ENCODE measurements at regions not wholly inside any gene's neighbourhood (a gene's known extent, or its start where the extent isn't known, plus 50 kb on each side); places are given as distances from the start of the nearest gene placed in this dataset.
"Not testable (repeated sequence)": the region's sequence is repeated elsewhere in the genome, so short reads cannot be mapped to it uniquely, and the experiment has no call there.

GRCh38 chr5:51702046-51702445, 318.8 kb downstream of the ISL1 start:
- not testable (repeated sequence) for TF ChIP-seq CTCF (IDR thresholded peaks at IDR 0.05; ENCODE audit: low read length); EZH2 (optimal IDR thresholded peaks at IDR 0.05; ENCODE audit: low read depth, low read length)
